IMR-90 (cell line): ENCODE measurements at regions not wholly inside any gene's neighbourhood (a gene's known extent, or its start where the extent isn't known, plus 50 kb on each side); places are given as distances from the start of the nearest gene placed in this dataset.

Experiments
- ATAC-seq: fragments of 200-7000 bp; cut with Tn5 transposase; 2 replicates; pipeline ENCODE4 v1.9.1; 2020; ENCODE audit warnings: low read depth, mild to moderate bottlenecking, moderate library complexity
- BruUV-seq: library from RNA; stranded (reverse); fragments of 400-500 nt; replicated peaks from 2 replicates; lab custom pipeline; 2021; lab: Mats Ljungman, UMichigan
- CTCF ChIA-PET: fragments of 300-600 bp; formaldehyde crosslinking; extraction: SDS; loops from one replicate; lab custom pipeline; 2021; ENCODE audit warnings: antibody characterized with exemption; lab: Yijun Ruan, JAX
- POLR2A ChIA-PET: fragments of 300-600 bp; sonication (Branson Sonifier 250); formaldehyde crosslinking; loops from one replicate; lab custom pipeline; 2022; ENCODE audit warnings: antibody characterized with exemption; ENCODE audit not compliant: unreplicated experiment; lab: Charles Lee
- DNase-seq: peaks from one replicate; pipeline ENCODE4 v3.0.0; 2013
- H2AFZ ChIP-seq: replicated peaks from 2 replicates; pipeline ENCODE3; 2013; ENCODE audit warnings: low read length, mild to moderate bottlenecking; ENCODE audit not compliant: poor library complexity
- H2AK5ac ChIP-seq: 2 replicates; pipeline ENCODE4 v1.6.1; 2013; ENCODE audit warnings: low read depth, low read length, inconsistent platforms
- H2AK9ac ChIP-seq: replicated peaks from 2 replicates; pipeline ENCODE3; 2013; ENCODE audit warnings: mild to moderate bottlenecking, low read depth, low read length, moderate library complexity; ENCODE audit not compliant: poor library complexity
- H2BK120ac ChIP-seq: 2 replicates; pipeline ENCODE4 v1.6.1; 2013; ENCODE audit warnings: low read depth, low read length, inconsistent platforms
- H2BK15ac ChIP-seq: 3 replicates; pipeline ENCODE4 v1.6.1; 2013; ENCODE audit warnings: low read depth, low read length, inconsistent platforms
- H2BK20ac ChIP-seq: 2 replicates; pipeline ENCODE4 v1.6.1; 2013; ENCODE audit warnings: low read depth, mild to moderate bottlenecking, inconsistent platforms, low read length, moderate library complexity
- H2BK5ac ChIP-seq: 2 replicates; pipeline ENCODE4 v1.6.1; 2013; ENCODE audit warnings: mild to moderate bottlenecking, low read depth, low read length, inconsistent platforms; ENCODE audit not compliant: poor library complexity, severe bottlenecking
- H3K14ac ChIP-seq: replicated peaks from 2 replicates; pipeline ENCODE4 v1.6.1; 2013; ENCODE audit warnings: low read depth, low read length, inconsistent platforms
- H3K18ac ChIP-seq: 2 replicates; pipeline ENCODE4 v1.6.1; 2013; ENCODE audit warnings: low read depth, low read length, control low read depth
- H3K23ac ChIP-seq: 2 replicates; pipeline ENCODE4 v1.6.1; 2013; ENCODE audit warnings: low read depth, low read length, inconsistent platforms
- H3K27ac ChIP-seq: 2 replicates; pipeline ENCODE4 v1.5.1; 2013; ENCODE audit warnings: mild to moderate bottlenecking, control low read depth, low read length; ENCODE audit not compliant: insufficient read depth
- H3K27me3 ChIP-seq: 2 replicates; pipeline ENCODE4 v1.6.1; 2013; ENCODE audit warnings: low read length; ENCODE audit not compliant: control insufficient read depth, insufficient read depth
- H3K36me3 ChIP-seq: 2 replicates; pipeline ENCODE4 v1.6.1; 2013; ENCODE audit warnings: low read length, mixed read lengths; ENCODE audit not compliant: control insufficient read depth, insufficient read depth
- H3K4ac ChIP-seq: 2 replicates; pipeline ENCODE4 v1.6.1; 2013; ENCODE audit warnings: low read depth, low read length, inconsistent platforms
- H3K4me1 ChIP-seq: 2 replicates; pipeline ENCODE4 v1.6.1; 2013; ENCODE audit warnings: low read length, mixed read lengths; ENCODE audit not compliant: control insufficient read depth, insufficient read depth
- H3K4me2 ChIP-seq: 2 replicates; pipeline ENCODE4 v1.6.1; 2013; ENCODE audit warnings: low read depth, mild to moderate bottlenecking, control low read depth, low read length, moderate library complexity
- H3K4me3 ChIP-seq: 2 replicates; pipeline ENCODE4 v1.5.1; 2013; ENCODE audit warnings: low read depth, mild to moderate bottlenecking, control low read depth, low read length, moderate library complexity; ENCODE audit not compliant: insufficient read depth
- H3K56ac ChIP-seq: 2 replicates; pipeline ENCODE4 v1.6.1; 2013; ENCODE audit warnings: low read length, inconsistent platforms; ENCODE audit not compliant: insufficient read depth; ENCODE audit errors: extremely low read depth
- H3K79me1 ChIP-seq, 2 experiments: 2 replicates each; pipeline ENCODE4 v1.6.1; 2013; ENCODE audit warnings: low read length in 2 of 2, inconsistent platforms in 1 of 2, low read depth in 1 of 2
- H3K9ac ChIP-seq: 2 replicates; pipeline ENCODE4 v1.6.1; 2013; ENCODE audit warnings: low read depth, low read length, control low read depth
- H3K9me1 ChIP-seq: 2 replicates; pipeline ENCODE4 v1.6.1; 2013; ENCODE audit warnings: low read length, inconsistent platforms; ENCODE audit not compliant: insufficient read depth
- H3K9me3 ChIP-seq: 2 replicates; pipeline ENCODE4 v1.6.1; 2013; ENCODE audit warnings: low read length; ENCODE audit not compliant: control insufficient read depth, insufficient read depth
- H4K20me1 ChIP-seq: 2 replicates; pipeline ENCODE4 v1.6.1; 2013; ENCODE audit warnings: low read length, inconsistent platforms; ENCODE audit not compliant: insufficient read depth
- H4K5ac ChIP-seq: 2 replicates; pipeline ENCODE4 v1.6.1; 2013; ENCODE audit warnings: mild to moderate bottlenecking, low read depth, low read length, control low read depth
- H4K8ac ChIP-seq, 2 experiments: 2 replicates each; pipeline ENCODE4 v1.6.1; 2013; ENCODE audit warnings: low read depth in 2 of 2, low read length in 2 of 2, control low read depth in 1 of 2, inconsistent platforms in 1 of 2
- H4K91ac ChIP-seq: 2 replicates; pipeline ENCODE4 v1.6.1; 2013; ENCODE audit warnings: low read depth, low read length, inconsistent platforms; ENCODE audit not compliant: insufficient read depth
- BHLHE40 ChIP-seq: fragments of 150-350 bp; IDR thresholded peaks from 2 replicates; pipeline ENCODE4 v1.6.1; 2016; ENCODE audit warnings: mild to moderate bottlenecking, low read depth, low read length
- CEBPB ChIP-seq: IDR thresholded peaks from 2 replicates; pipeline ENCODE4 v1.6.1; 2012; ENCODE audit warnings: low read depth, low read length, improper control_type of control experiment
- CHD1 ChIP-seq: IDR thresholded peaks from 2 replicates; pipeline ENCODE4 v1.6.1; 2012; ENCODE audit warnings: low read depth, low read length, improper control_type of control experiment
- CTCF ChIP-seq: conservative IDR thresholded peaks from 2 replicates; pipeline ENCODE4 v1.5.1; 2012; ENCODE audit warnings: mild to moderate bottlenecking, low read depth, low read length, improper control_type of control experiment
- FOS ChIP-seq: fragments of 150-350 bp; IDR thresholded peaks from 2 replicates; pipeline ENCODE4 v1.6.1; 2016; ENCODE audit warnings: low read depth, low read length
- MAFK ChIP-seq: IDR thresholded peaks from 2 replicates; pipeline ENCODE4 v1.6.1; 2012; ENCODE audit warnings: low read depth, low read length, improper control_type of control experiment
- MAZ ChIP-seq: IDR thresholded peaks from 2 replicates; pipeline ENCODE4 v1.6.1; 2012; ENCODE audit warnings: low read depth, mild to moderate bottlenecking, low read length, improper control_type of control experiment, moderate library complexity, borderline replicate concordance
- MXI1 ChIP-seq: IDR thresholded peaks from 2 replicates; pipeline ENCODE4 v1.6.1; 2012; ENCODE audit warnings: low read depth, mild to moderate bottlenecking, low read length, moderate library complexity, borderline replicate concordance
- NFE2L2 ChIP-seq: fragments of 150-350 bp; IDR thresholded peaks from 2 replicates; pipeline ENCODE4 v1.6.1; 2016; ENCODE audit warnings: low read depth, mild to moderate bottlenecking, low read length
- POLR2A ChIP-seq: IDR thresholded peaks from 2 replicates; pipeline ENCODE4 v1.6.1; 2012; ENCODE audit warnings: mild to moderate bottlenecking, low read depth, low read length
- RAD21 ChIP-seq: IDR thresholded peaks from 2 replicates; pipeline ENCODE4 v1.6.1; 2012; ENCODE audit warnings: low read length, improper control_type of control experiment
- RCOR1 ChIP-seq: IDR thresholded peaks from 2 replicates; pipeline ENCODE4 v1.6.1; 2012; ENCODE audit warnings: mild to moderate bottlenecking, low read length, improper control_type of control experiment; ENCODE audit not compliant: insufficient replicate concordance
- RFX5 ChIP-seq: IDR thresholded peaks from 2 replicates; pipeline ENCODE4 v1.8.0; 2012; ENCODE audit warnings: low read depth, mild to moderate bottlenecking, low read length, moderate library complexity
- SMC3 ChIP-seq: fragments of 150-350 bp; IDR thresholded peaks from 2 replicates; pipeline ENCODE4 v1.6.1; 2016; ENCODE audit warnings: low read depth, mild to moderate bottlenecking, antibody characterized with exemption, low read length, moderate library complexity
- WGBS, 2 experiments: methylation state at CpG; one replicate each; pipeline versions ENCODE4 v1.1.5 to v1.1.7; 2013; ENCODE audit warnings: missing lambda C conversion rate in 2 of 2; ENCODE audit not compliant: insufficient read length in 1 of 2; ENCODE audit errors: extremely low coverage in 2 of 2; 5-methylcytosine and 5-hydroxymethylcytosine counted together
- dilution Hi-C: fragments of 300-500 bp; cut with HindIII; formaldehyde crosslinking; loops from one replicate; pipeline ENCODE4 v1.14.3; 2018; ENCODE audit warnings: low sequenced_read_pairs; ENCODE audit not compliant: unreplicated experiment
- in situ Hi-C: fragments of 300-500 bp; cut with MboI; formaldehyde crosslinking; loops from 3 replicates; pipeline ENCODE4 v1.14.3; 2019; ENCODE audit warnings: low sequenced_read_pairs, inconsistent platforms, mixed read lengths
- intact Hi-C: fragments of 100-400 bp; cut with micrococcal nuclease; formaldehyde crosslinking; loops from 2 replicates; pipeline ENCODE4 v1.10.0; 2022
- TF ChIP-seq, protein P1 (sequence below): fragments of 150-350 bp; IDR thresholded peaks from 2 replicates; pipeline ENCODE4 v1.6.1; 2017; ENCODE audit warnings: mild to moderate bottlenecking, antibody characterized with exemption, low read length, low read depth
- TF ChIP-seq, protein P2 (sequence below): fragments of 150-350 bp; IDR thresholded peaks from 2 replicates; pipeline ENCODE4 v1.6.1; 2016; ENCODE audit warnings: low read depth, mild to moderate bottlenecking, low read length, moderate library complexity, borderline replicate concordance

DNA sequence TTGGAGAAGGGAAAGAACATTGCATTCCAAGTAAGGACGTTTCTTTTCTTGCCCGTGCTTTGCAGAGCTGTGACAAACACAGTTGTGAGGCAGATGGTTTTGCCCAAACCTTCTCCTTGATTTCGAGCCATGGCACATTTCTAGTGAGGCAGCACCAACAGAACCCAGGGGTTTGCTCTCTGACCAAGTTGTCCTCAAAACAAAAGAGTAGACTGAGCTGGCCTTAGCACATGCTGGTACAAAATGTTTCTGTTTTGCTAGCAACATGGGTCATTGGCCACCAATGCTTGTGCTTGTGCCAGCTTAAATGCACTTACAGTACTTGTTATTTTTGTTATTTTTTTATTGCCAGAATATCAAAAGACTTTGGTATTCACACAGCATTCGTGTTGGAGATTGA lies 328.8 kb downstream of the GADD45G start:
- no peak overlapping the region for H3K18ac ChIP-seq
- no peak overlapping the region for H3K56ac ChIP-seq
- H3K27me3 ChIP-seq = peaks cover 16% of the 10 kb centered on the region
- no peaks in the 10 kb centered on the region for H3K36me3 ChIP-seq
- no peak overlapping the region for H2AFZ ChIP-seq
- no peak overlapping the region for H3K4ac ChIP-seq
- no TSS peak for BruUV-seq
- TF ChIP-seq CEBPB (no peak), SMC3 (no peak), RAD21 (no peak), MAZ (no peak), MXI1 (no peak), NFE2L2 (no peak), CHD1 (no peak), RFX5 (no peak), FOS (no peak), RCOR1 (no peak), BHLHE40 (no peak), POLR2A (no peak), CTCF (no peak), MAFK (no peak)
- TF ChIP-seq, protein P1, sequence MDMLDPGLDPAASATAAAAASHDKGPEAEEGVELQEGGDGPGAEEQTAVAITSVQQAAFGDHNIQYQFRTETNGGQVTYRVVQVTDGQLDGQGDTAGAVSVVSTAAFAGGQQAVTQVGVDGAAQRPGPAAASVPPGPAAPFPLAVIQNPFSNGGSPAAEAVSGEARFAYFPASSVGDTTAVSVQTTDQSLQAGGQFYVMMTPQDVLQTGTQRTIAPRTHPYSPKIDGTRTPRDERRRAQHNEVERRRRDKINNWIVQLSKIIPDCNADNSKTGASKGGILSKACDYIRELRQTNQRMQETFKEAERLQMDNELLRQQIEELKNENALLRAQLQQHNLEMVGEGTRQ = no peak
- TF ChIP-seq, protein P2, sequence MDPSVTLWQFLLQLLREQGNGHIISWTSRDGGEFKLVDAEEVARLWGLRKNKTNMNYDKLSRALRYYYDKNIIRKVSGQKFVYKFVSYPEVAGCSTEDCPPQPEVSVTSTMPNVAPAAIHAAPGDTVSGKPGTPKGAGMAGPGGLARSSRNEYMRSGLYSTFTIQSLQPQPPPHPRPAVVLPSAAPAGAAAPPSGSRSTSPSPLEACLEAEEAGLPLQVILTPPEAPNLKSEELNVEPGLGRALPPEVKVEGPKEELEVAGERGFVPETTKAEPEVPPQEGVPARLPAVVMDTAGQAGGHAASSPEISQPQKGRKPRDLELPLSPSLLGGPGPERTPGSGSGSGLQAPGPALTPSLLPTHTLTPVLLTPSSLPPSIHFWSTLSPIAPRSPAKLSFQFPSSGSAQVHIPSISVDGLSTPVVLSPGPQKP = no peak
- H3K9me1 ChIP-seq = no peaks in the 10 kb centered on the region; the same call in 1 of the 2 replicates
- H2BK15ac ChIP-seq = no peak overlapping the region
- no peak for DNase-seq
- no peak overlapping the region for H3K4me2 ChIP-seq
- no peaks in the 10 kb centered on the region for H3K4me1 ChIP-seq
- ATAC-seq = no peak
- POLR2A ChIA-PET = no interaction called here
- H3K27ac ChIP-seq = no peak overlapping the region
- H2BK20ac ChIP-seq = no peak overlapping the region
- H3K14ac ChIP-seq = no peak overlapping the region
- no peaks in the 10 kb centered on the region for H3K79me1 ChIP-seq
- H2BK5ac ChIP-seq = no peak overlapping the region
- CTCF ChIA-PET = no interaction called here
- H3K4me3 ChIP-seq = no peak overlapping the region
- in situ Hi-C loops (no loop called here), intact Hi-C loops (no loop called here), dilution Hi-C loops (no loop called here)
- H3K9me3 ChIP-seq = no peaks in the 10 kb centered on the region
- no peak overlapping the region for H2BK120ac ChIP-seq
- no peak overlapping the region for H3K9ac ChIP-seq
- no peak overlapping the region for H4K8ac ChIP-seq
- H2AK9ac ChIP-seq = no peak overlapping the region
- H4K20me1 ChIP-seq = no peaks in the 10 kb centered on the region
- H2AK5ac ChIP-seq = no peak overlapping the region
- no peak overlapping the region for H4K91ac ChIP-seq
- no peak overlapping the region for H3K23ac ChIP-seq
- H4K5ac ChIP-seq = no peak overlapping the region
- WGBS, 2 experiments = 74% methylated on average over 3 of the region's 4 CpGs; no CpG with 5 or more reads in 1 of the 2 experiments
